ENCODE measurements at regions not wholly inside any gene's neighbourhood (a gene's known extent, or its start where the extent isn't known, plus 50 kb on each side); places are given as distances from the start of the nearest gene placed in this dataset.
"Not testable (repeated sequence)": the region's sequence is repeated elsewhere in the genome, so short reads cannot be mapped to it uniquely, and the experiment has no call there.

GRCh38 chr6:4258733-4259132 lies 123.4 kb upstream of the ECI2 start:
- no peaks in the 10 kb centered on the region for H3K27me3 ChIP-seq
- H3K9me3 ChIP-seq, result no peaks in the 10 kb centered on the region
- DNase-seq, result no peak
- H3K36me3 ChIP-seq, result no peaks in the 10 kb centered on the region
- no peak overlapping the region for H3K27ac ChIP-seq
- peaks cover 6% of the 10 kb centered on the region in 2 donors for H3K4me1 ChIP-seq
- no peak overlapping the region for H3K4me3 ChIP-seq (replicated peaks in 1 of 3)
- WGBS, 2 donors, result 75 to 77% methylated on average over 5 of the region's 5 CpGs
- no peak for TF ChIP-seq CTCF (IDR thresholded peaks at IDR 0.05)
- TF ChIP-seq POLR2A (IDR thresholded peaks at IDR 0.05), result no peak
- intact Hi-C loops (cut with DNase I), result no loop called here

GRCh38 chr6:4256969-4257368 lies 121.6 kb upstream of the ECI2 start:
- Histone ChIP-seq H3K4me3 (replicated peaks in 1 of 3) (no peak overlapping the region), H3K9me3 (no peaks in the 10 kb centered on the region), H3K4me1 (peaks cover 12 to 14% of the 10 kb centered on the region in 2 donors), H3K36me3 (no peaks in the 10 kb centered on the region), H3K27ac (no peak overlapping the region), H3K27me3 (no peaks in the 10 kb centered on the region)
- WGBS, 2 donors, result 88 to 92% methylated on average over 3 of the region's 3 CpGs
- TF ChIP-seq POLR2A (IDR thresholded peaks at IDR 0.05) (no peak), CTCF (IDR thresholded peaks at IDR 0.05) (no peak)
- no peak for DNase-seq
- intact Hi-C loops (cut with DNase I), result no loop called here

GRCh38 chr6:4253604-4254231 lies 118.3 kb upstream of the ECI2 start:
- Histone ChIP-seq H3K4me1 (peaks cover 12 to 14% of the 10 kb centered on the region in 2 donors), H3K9me3 (no peaks in the 10 kb centered on the region), H3K36me3 (no peaks in the 10 kb centered on the region), H3K27me3 (no peaks in the 10 kb centered on the region), H3K4me3 (replicated peaks in 1 of 3) (no peak overlapping the region), H3K27ac (peak overlapping the region in 2 of 3 donors; percentile 33 to 36)
- WGBS, 2 donors, result 4 to 13% methylated on average over 5 of the region's 5 CpGs
- intact Hi-C loops (cut with DNase I), result no loop called here
- TF ChIP-seq CTCF (IDR thresholded peaks at IDR 0.05) (peak; percentile 18 to 80 (median 69)), POLR2A (IDR thresholded peaks at IDR 0.05) (no peak)
- peak; percentile 61 to 64 for DNase-seq

- H3K27me3 ChIP-seq; H3K9me3 ChIP-seq; H3K36me3 ChIP-seq; intact Hi-C loops (cut with DNase I); H3K27ac ChIP-seq; DNase-seq; H3K4me3 ChIP-seq (replicated peaks in 1 of 3): not testable (repeated sequence)
- peaks cover 12 to 14% of the 10 kb centered on the region in 2 donors for H3K4me1 ChIP-seq
- 92 to 97% methylated on average over 5 of the region's 5 CpGs for WGBS, 2 donors
Measured at GRCh38 chr6:4252445-4252844, 117.1 kb upstream of the ECI2 start.

DNA sequence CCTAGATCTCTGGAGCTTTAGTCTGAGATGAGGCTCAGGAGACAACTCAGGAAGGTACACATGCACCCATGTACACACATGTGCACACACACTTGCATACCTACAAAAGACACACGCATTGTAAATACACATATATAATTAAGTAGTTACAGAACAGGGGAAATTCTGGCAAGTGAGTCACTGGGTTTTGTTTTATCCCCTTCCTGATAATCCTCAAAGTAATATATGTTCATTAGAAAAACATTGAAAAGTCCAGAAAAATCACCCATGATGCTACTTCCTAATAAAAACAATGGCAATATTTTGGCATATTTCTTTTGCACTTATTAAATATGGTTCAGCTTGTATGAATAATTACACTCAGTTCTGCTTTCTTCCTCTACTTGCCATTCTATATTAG lies 115.3 kb upstream of the ECI2 start:
- no peaks in the 10 kb centered on the region for H3K27me3 ChIP-seq
- 86 to 87% methylated on average over 1 of the region's 1 CpG for WGBS, 2 donors
- no peaks in the 10 kb centered on the region for H3K9me3 ChIP-seq
- intact Hi-C loops (cut with DNase I), result no loop called here
- no peak overlapping the region for H3K27ac ChIP-seq
- no peak overlapping the region for H3K4me3 ChIP-seq (replicated peaks in 1 of 3)
- TF ChIP-seq POLR2A (IDR thresholded peaks at IDR 0.05) (no peak), CTCF (IDR thresholded peaks at IDR 0.05) (no peak)
- DNase-seq, result no peak
- peaks cover 12 to 14% of the 10 kb centered on the region in 2 donors for H3K4me1 ChIP-seq
- no peaks in the 10 kb centered on the region for H3K36me3 ChIP-seq

DNA sequence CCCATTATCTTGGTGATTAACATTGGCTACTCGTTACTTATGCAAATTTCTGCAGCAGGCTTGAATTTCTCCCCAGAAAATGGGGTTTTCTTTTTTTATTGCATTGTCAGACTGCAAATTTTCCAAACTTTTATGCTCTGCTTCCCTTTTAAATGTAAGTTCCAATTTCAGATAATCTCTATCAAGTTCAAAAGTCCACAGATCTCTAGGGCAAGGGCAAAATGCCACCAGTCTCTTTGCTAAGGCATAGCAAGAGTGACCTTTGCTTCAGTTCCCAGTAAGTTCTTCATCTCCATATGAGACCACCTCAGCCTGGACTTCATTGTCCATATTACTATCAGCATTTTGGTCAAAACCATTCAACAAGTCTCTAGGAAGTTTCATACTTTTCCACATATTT lies 108.5 kb upstream of the ECI2 start:
- H3K27me3 ChIP-seq; H3K4me3 ChIP-seq (replicated peaks in 1 of 3); DNase-seq; H3K9me3 ChIP-seq; intact Hi-C loops (cut with DNase I); H3K4me1 ChIP-seq; H3K27ac ChIP-seq; H3K36me3 ChIP-seq: not testable (repeated sequence)
- 88 to 97% methylated on average over 1 of the region's 1 CpG for WGBS, 2 donors
